ENCODE measurements at regions not wholly inside any gene's neighbourhood (a gene's known extent, or its start where the extent isn't known, plus 50 kb on each side); places are given as distances from the start of the nearest gene placed in this dataset.

DNA sequence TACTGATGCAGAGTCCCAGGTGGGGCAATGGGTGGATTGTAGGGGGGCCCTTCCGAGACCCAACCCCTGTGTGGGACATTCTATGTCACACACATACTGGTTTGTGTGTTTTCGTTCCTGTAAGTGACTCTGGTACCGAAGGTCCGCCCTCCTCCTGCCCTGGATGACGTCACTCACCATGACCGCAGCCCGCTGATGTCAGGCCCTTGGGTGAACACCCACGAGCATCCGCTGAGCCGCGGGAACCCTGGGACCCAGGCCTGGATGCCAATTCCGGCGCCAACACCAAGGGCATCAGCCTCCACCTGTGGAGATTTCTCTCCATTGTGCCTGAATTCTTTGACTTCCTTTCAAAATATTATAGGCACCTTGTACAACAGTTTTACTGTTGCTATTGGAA is 184.3 kb downstream of the MTRR start:
- no peak for DNase-seq

GRCh38 chr5:8057769-8058168 is 188.8 kb downstream of the MTRR start:
- DNase-seq, result no peak

- no peak for DNase-seq
These were observed 189.8 kb downstream of the MTRR start for GRCh38 chr5:8058616-8059190.

- no peak for DNase-seq
These were observed 190.4 kb downstream of the MTRR start for GRCh38 chr5:8059337-8059736.

DNA sequence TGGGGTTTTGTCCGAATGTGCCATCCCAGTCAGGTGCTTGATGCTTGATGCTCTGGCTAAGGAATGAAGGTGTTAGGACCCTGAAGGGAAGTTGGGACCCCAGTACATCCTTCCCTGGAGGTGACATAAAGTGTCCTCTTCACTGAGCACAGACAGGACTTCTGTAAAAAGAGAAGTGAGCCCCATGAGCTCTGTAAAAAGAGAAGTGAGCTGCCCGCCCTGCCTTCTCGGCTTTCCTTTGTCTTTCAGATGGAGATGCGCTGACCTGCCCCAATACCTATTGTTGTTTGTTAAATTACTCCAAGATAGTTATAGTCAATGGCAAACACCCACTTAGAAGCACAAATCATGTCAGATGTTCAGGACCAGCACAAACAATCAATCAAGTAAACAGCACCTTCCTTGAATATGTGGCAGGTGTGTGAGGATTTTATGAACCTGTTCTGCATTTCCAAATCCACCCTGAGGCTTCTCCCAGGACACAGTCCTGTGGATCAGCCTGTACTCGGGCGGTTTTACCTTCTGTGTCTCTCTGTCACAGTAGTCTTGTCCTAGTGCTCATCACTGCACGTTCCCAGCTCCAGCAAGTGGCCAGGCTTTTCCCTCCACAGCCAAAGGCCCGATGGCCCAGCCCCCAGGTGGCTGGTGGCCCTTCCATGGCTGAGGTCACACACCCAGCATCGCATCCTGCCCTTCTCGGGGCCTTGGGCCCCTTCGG is 191.4 kb downstream of the MTRR start:
- no peak for DNase-seq

- no peak for DNase-seq
These were observed 192.0 kb downstream of the MTRR start for GRCh38 chr5:8060953-8061429.

DNA sequence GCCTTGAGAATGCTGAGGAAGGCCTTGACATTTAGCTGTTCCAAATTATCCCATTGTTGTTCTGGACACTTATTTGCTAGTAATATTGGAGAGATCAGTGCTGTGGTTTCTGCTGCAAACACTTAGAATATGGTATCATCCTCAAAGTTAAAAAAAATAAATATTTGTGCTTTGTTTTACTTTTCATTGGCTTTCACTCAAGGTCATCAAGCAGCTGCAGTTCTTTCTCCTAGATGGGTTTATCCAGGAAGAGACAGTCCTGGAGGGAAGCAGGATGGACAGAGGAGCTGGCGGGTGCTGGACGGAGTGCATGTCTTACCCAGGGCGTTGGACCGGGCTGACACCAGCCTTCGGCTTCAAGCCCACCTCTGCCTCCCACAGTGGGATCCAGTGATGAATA is 193.6 kb downstream of the MTRR start:
- DNase-seq, result no peak

DNA sequence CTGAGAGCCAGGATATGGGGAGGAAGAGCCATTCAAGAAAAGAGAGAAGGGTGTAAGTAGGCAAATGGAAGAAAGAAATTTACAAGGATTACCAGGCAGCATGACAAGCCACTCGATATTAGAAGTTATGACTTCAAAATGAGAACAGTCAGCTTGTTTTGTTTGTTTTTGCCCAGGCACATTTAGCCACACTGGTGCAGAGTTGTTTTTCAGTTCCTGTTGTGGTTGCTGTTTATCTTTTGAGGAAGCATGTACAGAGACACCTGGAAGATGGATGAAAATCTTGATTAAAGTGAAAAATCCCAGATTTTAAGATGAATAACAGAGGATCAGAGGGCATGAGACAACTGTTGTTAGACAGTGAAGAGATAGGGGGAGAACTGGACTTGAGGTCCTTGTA is 199.1 kb downstream of the MTRR start:
- no peak for DNase-seq

DNA sequence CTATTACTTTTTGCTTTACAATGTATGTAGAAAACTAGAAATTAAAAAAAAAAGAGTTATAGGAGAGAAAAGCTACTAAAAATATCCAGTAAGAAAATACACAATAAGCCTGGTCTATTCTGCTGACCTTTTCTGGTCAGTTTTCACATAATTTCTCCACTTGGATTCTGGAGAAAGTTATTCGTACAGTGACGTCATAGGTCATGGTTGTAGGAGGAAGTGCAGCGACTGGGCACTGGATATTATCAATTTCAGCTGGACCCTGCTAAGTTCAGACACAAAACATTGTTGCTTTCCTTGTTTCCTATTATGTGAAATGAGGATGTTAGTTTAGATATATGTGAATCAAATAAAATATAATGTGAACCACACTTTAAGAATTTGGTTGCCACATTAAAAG is 201.2 kb downstream of the MTRR start:
- no peak for DNase-seq

- DNase-seq, result no peak
These were observed 210.1 kb downstream of the MTRR start for GRCh38 chr5:8079056-8079455.

- no peak for DNase-seq
These were observed 212.2 kb downstream of the MTRR start for GRCh38 chr5:8081179-8081578.

GRCh38 chr5:8093669-8094068 is 224.7 kb downstream of the MTRR start:
- DNase-seq, result no peak

GRCh38 chr5:8094304-8094703 is 225.4 kb downstream of the MTRR start:
- no peak for DNase-seq

- no peak for DNase-seq
These were observed 228.2 kb downstream of the MTRR start for GRCh38 chr5:8097146-8097545.

- DNase-seq, result no peak
These were observed 229.1 kb downstream of the MTRR start for GRCh38 chr5:8098081-8098480.

- DNase-seq, result no peak
These were observed 233.8 kb downstream of the MTRR start for GRCh38 chr5:8102714-8103113.

GRCh38 chr5:8114597-8115266 is 245.8 kb downstream of the MTRR start:
- DNase-seq, result no peak

- DNase-seq, result no peak
These were observed 254.6 kb downstream of the MTRR start for GRCh38 chr5:8123559-8123958.

DNA sequence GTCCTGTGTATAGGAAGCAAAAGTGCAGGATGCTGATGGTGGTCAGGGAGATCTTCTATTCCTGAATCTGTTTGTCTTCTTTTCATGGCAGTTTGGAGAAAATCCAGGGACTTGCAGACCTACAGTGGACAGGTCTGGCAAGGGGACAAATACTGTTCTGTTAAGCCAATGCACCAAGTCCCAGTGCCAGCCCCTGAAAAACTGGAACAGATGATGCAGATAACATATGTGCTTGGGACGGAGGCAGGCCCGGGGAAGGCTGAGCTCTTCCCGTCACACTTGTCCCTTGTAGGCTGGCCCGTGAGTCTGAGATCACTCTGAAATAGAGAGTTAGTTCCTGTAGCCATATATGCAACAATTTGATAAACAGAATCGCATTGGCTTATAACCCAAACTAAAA is 265.7 kb downstream of the MTRR start:
- no peak for DNase-seq

DNA sequence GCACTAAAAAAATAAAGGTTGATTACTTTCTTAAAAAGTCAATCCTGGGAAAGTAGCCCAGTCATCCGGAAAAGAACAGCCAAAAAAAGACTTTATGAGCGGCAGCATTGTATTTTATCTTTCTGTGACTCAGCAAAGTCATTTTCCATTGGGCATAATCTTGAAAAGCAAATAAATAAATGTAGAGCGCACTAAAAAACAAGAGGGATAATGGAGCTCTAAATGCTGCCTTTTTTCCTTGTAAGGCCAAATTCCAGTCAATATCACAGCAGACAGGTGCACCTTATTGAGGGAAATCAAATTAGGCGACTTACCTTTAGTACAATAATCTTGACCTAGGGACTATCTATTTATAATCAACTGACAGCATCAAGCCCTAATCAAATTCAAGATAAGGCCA is 266.8 kb downstream of the MTRR start:
- no peak for DNase-seq

- no peak for DNase-seq
These were observed 267.3 kb downstream of the MTRR start for GRCh38 chr5:8136271-8136670.

- no peak for DNase-seq
These were observed 269.1 kb downstream of the MTRR start for GRCh38 chr5:8137941-8138550.

- no peak for DNase-seq
These were observed 269.9 kb downstream of the MTRR start for GRCh38 chr5:8138884-8139283.

DNA sequence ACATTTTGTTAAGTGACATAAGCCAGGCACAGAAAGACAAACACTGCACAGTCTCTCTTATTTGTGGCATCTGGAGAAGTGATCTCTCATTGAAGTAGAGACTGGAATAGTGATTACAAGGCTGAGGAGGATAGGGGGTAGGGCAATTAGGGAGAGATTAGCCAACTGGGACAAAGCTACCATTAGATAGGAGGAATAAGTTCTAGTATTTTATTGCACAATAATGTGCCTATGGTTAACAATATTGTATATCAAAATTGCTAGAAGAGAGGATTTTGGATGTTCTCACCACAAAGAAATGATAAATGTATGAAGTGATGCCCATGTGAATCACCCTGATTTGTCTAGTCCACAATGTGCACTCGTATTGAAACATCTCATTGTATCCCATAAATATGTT is 281.8 kb downstream of the MTRR start:
- DNase-seq, result no peak
